ENCODE measurements at regions not wholly inside any gene's neighbourhood (a gene's known extent, or its start where the extent isn't known, plus 50 kb on each side); places are given as distances from the start of the nearest gene placed in this dataset.
A peak's percentile ranks its signal among the peaks of the same experiment; 100 is the strongest.

DNA sequence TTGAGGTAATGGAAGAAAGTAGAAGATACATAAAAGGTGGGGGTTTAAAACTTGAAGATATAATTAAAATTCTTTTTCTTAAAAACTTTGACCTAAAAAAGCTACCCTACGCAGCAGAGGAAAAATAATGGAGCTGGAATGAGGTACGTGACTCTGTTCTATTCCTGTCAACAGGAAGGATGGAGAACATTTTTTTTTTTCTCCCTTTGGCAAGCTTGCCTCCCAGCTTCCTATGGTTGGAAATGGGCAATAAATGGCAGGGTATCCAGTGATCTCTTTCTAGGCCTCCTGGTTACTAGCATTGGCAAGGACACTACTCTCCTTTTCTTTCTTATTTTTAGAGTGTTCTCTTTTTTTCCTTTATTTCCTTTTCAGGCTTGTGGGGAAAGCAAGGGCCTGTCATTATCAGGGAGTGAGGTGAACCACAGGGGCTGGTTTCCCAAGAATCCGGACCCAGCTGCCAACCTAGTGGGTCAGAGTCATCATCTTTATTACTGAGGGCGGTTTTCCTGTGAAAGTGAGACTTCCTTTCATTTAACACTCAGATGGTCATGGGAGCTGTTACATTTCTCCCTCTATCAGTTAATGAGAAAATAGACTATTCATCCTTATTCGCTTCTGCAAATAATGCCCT is 224.6 kb downstream of the SPRY1 start:
- H3K4me3 Mint-ChIP-seq: no peak overlapping the region
- no peaks in the 10 kb centered on the region for H3K36me3 Mint-ChIP-seq (ENCODE audit: low read depth)
- peaks cover 29% of the 10 kb centered on the region for H3K4me1 Mint-ChIP-seq
- TF ChIP-seq CTCF (IDR thresholded peaks at IDR 0.05; ENCODE audit: unreplicated experiment in 3 of 3): no peak
- no peaks in the 10 kb centered on the region for H3K9me3 Mint-ChIP-seq
- peak overlapping the region; percentile 64 to 84 (median 75) for H3K27ac Mint-ChIP-seq
- H3K27me3 Mint-ChIP-seq (ENCODE audit: low read depth): no peaks in the 10 kb centered on the region

DNA sequence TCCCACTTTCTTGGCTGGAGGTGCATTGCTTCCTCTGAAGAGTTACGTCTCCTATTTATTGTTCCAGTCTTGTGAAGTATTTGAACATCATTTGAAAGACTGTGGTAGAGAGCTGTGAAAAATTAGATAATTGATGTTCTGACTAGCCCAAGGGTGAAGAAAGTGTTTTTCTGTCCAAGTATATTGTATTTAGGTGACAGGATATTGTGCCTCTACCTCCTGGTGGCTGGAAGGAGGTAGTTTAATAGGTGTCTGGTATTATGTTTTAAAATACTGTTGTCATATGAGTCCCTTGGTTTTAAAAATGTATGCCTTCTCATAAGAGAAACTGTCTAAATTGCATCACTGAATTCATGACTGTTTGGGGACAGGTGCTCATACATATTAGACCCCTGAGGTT is 226.0 kb downstream of the SPRY1 start:
- TF ChIP-seq CTCF (IDR thresholded peaks at IDR 0.05; ENCODE audit: unreplicated experiment in 3 of 3): no peak
- no peaks in the 10 kb centered on the region for H3K9me3 Mint-ChIP-seq

DNA sequence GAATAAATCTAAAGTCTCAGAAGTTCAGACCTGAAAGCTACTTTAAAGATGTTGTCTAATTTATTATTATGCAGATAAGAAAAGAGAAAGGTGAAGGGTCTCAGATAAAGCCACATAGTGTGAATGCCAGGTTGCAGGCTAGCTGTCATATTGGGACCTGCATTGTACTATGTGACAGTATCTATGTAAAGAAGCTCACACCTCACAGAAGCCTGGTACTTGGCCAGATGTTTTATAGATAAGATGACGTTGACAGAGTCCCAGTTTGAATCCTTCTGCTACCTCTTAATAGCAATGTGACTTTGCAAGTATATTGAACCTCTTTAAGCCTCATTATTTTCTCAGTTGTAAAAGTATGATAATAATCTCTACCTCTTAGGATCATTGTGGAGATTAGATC is 227.0 kb downstream of the SPRY1 start:
- no peak for TF ChIP-seq CTCF (IDR thresholded peaks at IDR 0.05; ENCODE audit: unreplicated experiment in 3 of 3)
- H3K4me1 Mint-ChIP-seq: peaks cover 13% of the 10 kb centered on the region
- H3K4me3 Mint-ChIP-seq: no peak overlapping the region
- no peaks in the 10 kb centered on the region for H3K27me3 Mint-ChIP-seq (ENCODE audit: low read depth)
- no peak overlapping the region for H3K27ac Mint-ChIP-seq
- H3K36me3 Mint-ChIP-seq (ENCODE audit: low read depth): no peaks in the 10 kb centered on the region
- no peaks in the 10 kb centered on the region for H3K9me3 Mint-ChIP-seq

More for the DNA sequence above, 226.0 kb downstream of the SPRY1 start:
- H3K4me3 Mint-ChIP-seq: no peak overlapping the region
- no peaks in the 10 kb centered on the region for H3K36me3 Mint-ChIP-seq (ENCODE audit: low read depth)
- H3K27me3 Mint-ChIP-seq (ENCODE audit: low read depth): no peaks in the 10 kb centered on the region
- peaks cover 17% of the 10 kb centered on the region for H3K4me1 Mint-ChIP-seq
- peak overlapping the region in 1 of 3 experiments; percentile 33 for H3K27ac Mint-ChIP-seq

DNA sequence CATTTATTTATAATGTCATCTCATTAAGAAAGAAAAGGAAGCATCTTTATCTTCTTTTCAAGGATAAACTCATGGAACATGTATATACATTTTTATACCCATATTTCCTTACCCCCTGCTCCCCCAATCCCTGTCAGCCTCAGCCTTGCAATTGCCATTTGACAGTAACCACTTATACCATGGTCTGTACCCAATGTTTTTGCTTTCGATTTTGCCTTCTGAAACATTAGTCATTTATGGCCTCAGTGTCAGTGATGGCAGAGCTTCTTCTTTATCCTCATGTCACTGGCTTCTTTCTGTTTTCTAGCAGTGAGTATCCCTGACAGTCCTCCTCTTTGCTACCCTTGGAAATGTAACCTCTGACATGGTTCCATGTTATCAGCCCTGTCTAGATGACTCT is 228.4 kb downstream of the SPRY1 start:
- no peak overlapping the region for H3K27ac Mint-ChIP-seq
- no peak for TF ChIP-seq CTCF (IDR thresholded peaks at IDR 0.05; ENCODE audit: unreplicated experiment in 3 of 3)
- H3K27me3 Mint-ChIP-seq (ENCODE audit: low read depth): no peaks in the 10 kb centered on the region
- no peaks in the 10 kb centered on the region for H3K36me3 Mint-ChIP-seq (ENCODE audit: low read depth)
- no peaks in the 10 kb centered on the region for H3K9me3 Mint-ChIP-seq
- H3K4me1 Mint-ChIP-seq: peaks cover 12% of the 10 kb centered on the region
- H3K4me3 Mint-ChIP-seq: no peak overlapping the region

DNA sequence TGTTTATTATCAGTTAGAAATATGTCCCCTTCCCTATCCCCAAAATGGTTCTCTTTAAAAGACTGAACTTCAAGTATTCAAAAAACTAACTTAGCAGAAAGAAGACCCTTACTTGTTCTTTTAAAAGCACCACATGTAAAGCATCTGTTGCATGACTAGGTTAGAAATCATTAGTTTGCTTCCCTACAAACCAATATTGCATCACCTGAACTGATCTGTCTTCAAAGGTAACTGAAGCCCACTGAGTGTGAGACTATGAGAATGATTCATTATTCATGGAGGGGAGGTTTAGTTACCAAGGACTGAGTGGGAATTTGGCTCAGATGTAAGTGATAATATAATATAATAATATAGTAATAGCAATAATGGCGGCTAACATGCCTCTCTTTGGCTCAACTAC is 231.7 kb downstream of the SPRY1 start:
- Mint-ChIP-seq H3K4me3 (no peak overlapping the region), H3K4me1 (peaks cover 14% of the 10 kb centered on the region), H3K27me3 (ENCODE audit: low read depth) (no peaks in the 10 kb centered on the region), H3K27ac (no peak overlapping the region), H3K36me3 (ENCODE audit: low read depth) (no peaks in the 10 kb centered on the region), H3K9me3 (no peaks in the 10 kb centered on the region)
- TF ChIP-seq CTCF (IDR thresholded peaks at IDR 0.05; ENCODE audit: unreplicated experiment in 3 of 3): no peak
